Eye (tissue), 1 donor: ENCODE measurements at regions not wholly inside any gene's neighbourhood (a gene's known extent, or its start where the extent isn't known, plus 50 kb on each side); places are given as distances from the start of the nearest gene placed in this dataset.

ENCODE experiments used
- DNase-seq: peaks from one replicate; pipeline ENCODE4 v3.0.0-alpha.2; 2015

- peak; percentile 73 for DNase-seq
Observed at GRCh38 chr6:164099269-164099865, 684.8 kb downstream of the QKI start.

- peak; percentile 91 for DNase-seq
Observed at GRCh38 chr6:164098857-164099267, 684.3 kb downstream of the QKI start.

GRCh38 chr6:164097551-164098398, 683.3 kb downstream of the QKI start:
- no peak for DNase-seq

GRCh38 chr6:164097056-164097455, 682.5 kb downstream of the QKI start:
- DNase-seq, result no peak

- DNase-seq, result no peak
Observed at GRCh38 chr6:164095056-164095455, 680.5 kb downstream of the QKI start.

GRCh38 chr6:164087870-164088269, 673.4 kb downstream of the QKI start:
- DNase-seq, result no peak

GRCh38 chr6:164087211-164087610, 672.7 kb downstream of the QKI start:
- DNase-seq, result no peak

GRCh38 chr6:164086076-164086887, 671.8 kb downstream of the QKI start:
- DNase-seq, result no peak

GRCh38 chr6:164085091-164086075, 670.9 kb downstream of the QKI start:
- DNase-seq, result peak; percentile 43

GRCh38 chr6:164079275-164079600, 664.7 kb downstream of the QKI start:
- DNase-seq, result no peak

- DNase-seq, result peak; percentile 63
Observed at GRCh38 chr6:164078532-164079274, 664.2 kb downstream of the QKI start.

GRCh38 chr6:164076818-164077532, 662.5 kb downstream of the QKI start:
- peak; percentile 26 for DNase-seq

- DNase-seq, result peak; percentile 57
Observed at GRCh38 chr6:164075981-164076615, 661.6 kb downstream of the QKI start.

- no peak for DNase-seq
Observed at GRCh38 chr6:164072240-164072666, 657.7 kb downstream of the QKI start.

- peak; percentile 92 for DNase-seq
Observed at GRCh38 chr6:164069350-164069990, 655.0 kb downstream of the QKI start.

- no peak for DNase-seq
Observed at GRCh38 chr6:164068527-164068926, 654.0 kb downstream of the QKI start.

GRCh38 chr6:164066766-164067165, 652.2 kb downstream of the QKI start:
- DNase-seq, result no peak

GRCh38 chr6:164066335-164066734, 651.8 kb downstream of the QKI start:
- DNase-seq, result no peak

- no peak for DNase-seq
Observed at GRCh38 chr6:164063346-164063745, 648.8 kb downstream of the QKI start.

GRCh38 chr6:164062872-164063271, 648.4 kb downstream of the QKI start:
- no peak for DNase-seq
